HG03196 (cell line): ENCODE measurements at regions not wholly inside any gene's neighbourhood (a gene's known extent, or its start where the extent isn't known, plus 50 kb on each side); places are given as distances from the start of the nearest gene placed in this dataset.
"Not testable (repeated sequence)": the region's sequence is repeated elsewhere in the genome, so short reads cannot be mapped to it uniquely, and the experiment has no call there.

Experiments
- ATAC-seq: cut with Tn5 transposase; IDR thresholded peaks from one replicate; pipeline ENCODE4 v1.9.1; 2021; ENCODE audit not compliant: unreplicated experiment

- ATAC-seq, result no peak
These were observed 57.1 kb downstream of the ADCYAP1 start for GRCh38 chr18:961644-962355.

DNA sequence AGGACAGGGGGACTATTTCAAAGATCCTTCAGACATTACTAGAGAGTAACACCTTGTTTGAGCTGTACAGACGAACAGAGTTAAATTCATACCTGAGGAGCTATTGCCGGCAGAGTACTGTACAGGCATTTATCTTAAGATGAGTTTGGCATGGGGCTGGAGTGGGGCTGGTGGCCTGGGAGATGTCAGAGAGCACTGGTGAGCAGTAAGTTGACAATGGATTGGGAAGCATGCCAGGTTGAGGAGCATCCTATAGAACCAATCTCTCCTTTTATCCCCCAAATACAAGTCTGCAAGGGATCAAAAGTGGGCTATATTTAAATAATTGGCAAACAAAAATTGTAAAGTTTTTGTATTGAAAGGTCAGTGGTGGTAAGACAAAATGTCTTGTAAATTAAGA is 58.6 kb downstream of the ADCYAP1 start:
- no peak for ATAC-seq

GRCh38 chr18:965921-966758 is 61.5 kb downstream of the ADCYAP1 start:
- no peak for ATAC-seq

GRCh38 chr18:966759-967576 is 62.3 kb downstream of the ADCYAP1 start:
- ATAC-seq, result no peak

DNA sequence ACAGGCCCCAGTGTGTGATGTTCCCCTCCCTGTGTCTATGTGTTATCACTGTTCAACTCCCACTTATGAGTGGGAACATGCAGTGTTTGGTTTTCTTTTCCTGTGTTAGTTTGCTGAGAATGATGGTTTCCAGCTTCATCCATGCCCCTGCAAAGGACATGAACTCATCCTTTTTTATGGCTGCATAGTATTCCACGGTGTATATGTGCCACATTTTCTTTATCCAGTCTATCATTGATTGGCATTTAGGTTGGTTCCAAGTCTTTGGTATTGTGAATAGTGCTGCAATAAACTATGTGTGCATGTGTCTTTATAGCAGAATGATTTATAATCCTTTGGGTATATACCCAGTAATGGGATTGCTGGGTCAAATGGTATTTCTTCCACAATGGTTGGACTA is 64.2 kb downstream of the ADCYAP1 start:
- not testable (repeated sequence) for ATAC-seq

DNA sequence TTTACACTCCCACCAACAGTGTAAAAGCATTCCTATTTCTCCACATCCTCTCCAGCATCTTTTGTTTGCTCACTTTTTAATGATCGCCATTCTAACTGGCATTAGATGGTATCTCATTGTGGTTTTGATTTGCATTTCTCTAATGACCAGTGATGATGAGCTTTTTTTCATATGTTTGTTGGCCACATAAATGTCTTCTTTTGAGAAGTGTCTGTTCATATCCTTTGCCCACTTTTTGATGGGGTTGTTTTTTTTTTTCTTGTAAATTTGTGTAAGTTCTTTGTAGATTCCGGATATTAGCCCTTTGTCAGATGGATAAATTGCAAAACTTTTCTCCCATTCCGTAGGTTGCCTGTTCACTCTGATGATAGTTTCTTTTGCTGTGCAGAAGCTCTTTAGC is 64.6 kb downstream of the ADCYAP1 start:
- ATAC-seq, result not testable (repeated sequence)

DNA sequence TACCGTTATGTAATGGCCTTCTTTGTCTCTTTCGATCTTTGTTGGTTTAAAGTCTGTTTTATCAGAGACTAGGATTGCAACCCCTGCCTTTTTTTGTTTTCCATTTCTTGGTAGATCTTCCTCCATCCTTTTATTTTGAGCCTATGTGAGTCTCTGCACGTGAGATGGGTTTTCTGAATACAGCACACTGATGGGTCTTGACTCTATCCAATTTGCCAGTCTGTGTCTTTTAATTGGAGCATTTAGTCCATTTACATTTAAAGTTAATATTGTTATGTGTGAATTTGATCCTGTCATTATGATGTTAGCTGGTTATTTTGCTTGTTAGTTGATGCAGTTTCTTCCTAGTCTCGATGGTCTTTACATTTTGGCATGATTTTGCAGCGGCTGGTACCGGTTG is 69.9 kb downstream of the ADCYAP1 start:
- ATAC-seq, result not testable (repeated sequence)

- not testable (repeated sequence) for ATAC-seq
These were observed 71.9 kb downstream of the ADCYAP1 start for GRCh38 chr18:976393-977128.

DNA sequence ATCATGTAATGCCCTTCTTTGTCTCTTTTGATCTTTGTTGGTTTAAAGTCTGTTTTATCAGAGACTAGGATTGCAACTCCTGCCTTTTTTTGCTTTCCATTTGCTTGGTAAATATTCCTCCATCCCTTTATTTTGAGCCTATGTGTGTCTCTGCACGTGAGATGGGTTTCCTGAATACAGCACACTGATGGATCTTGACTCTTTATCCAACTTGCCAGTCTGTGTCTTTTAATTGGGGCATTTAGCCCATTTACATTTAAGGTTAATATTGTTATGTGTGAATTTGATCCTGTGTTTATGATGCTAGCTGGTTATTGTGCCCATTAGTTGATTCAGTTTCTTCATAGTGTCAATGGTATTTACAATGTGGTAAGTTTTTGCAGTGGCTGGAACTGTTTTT is 72.7 kb downstream of the ADCYAP1 start:
- ATAC-seq, result not testable (repeated sequence)

DNA sequence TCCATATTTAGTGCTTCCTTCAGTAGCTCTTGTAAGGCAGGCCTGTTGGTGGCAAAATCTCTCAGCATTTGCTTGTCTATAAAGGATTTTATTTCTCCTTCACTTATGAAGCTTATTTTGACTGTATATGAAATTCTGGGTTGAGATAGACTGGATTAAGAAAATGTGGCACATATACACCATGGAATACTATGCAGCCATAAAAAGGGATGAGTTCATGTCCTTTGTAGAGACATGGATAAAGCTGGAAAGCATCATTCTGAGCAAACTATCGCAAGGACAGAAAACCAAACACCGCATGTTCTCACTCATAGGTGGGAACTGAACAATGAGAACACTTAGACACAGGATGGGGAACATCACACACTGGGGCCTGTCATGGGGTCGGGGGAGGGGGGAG is 73.1 kb downstream of the ADCYAP1 start:
- ATAC-seq, result not testable (repeated sequence)

- ATAC-seq, result no peak
These were observed 75.9 kb downstream of the ADCYAP1 start for GRCh38 chr18:980586-980985.

DNA sequence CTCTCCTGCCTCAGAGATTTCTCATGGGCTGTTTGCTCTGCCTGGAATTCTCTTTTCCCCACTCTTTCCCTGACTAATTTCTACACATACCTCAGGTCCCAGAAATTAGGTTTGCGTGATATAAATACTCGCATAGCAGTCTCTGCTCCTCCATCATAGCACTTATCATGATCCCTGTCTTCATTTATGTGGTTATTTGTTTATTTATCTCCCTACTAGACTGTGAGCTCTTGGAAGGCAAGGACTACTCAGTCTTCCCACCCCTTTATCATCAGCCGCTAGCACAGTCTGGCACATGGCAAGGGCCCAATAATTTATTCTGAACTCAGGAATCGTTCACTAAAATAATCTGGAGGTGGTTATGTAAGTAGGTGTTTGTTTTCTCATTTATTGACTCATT is 79.3 kb downstream of the ADCYAP1 start:
- no peak for ATAC-seq

DNA sequence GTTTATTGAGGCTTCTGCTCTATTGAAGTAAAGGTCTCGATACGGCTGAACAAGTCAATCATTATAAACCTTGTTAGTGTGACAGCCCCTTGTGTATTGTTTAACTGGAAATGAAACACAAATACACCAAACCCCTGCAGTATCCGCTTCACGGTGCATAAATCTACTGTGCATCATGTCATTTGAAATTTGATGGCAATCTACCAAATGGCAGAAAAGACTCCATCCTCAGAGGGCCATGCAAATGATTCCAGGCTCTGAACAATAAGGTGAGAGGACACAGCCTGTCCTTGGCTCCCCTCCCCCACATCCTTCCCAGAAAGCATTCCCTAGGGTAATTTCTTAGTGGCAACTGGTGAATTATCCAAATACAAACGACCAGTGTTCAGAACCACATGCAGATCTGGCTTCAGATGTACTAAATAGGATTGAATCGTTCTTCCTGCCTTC is 80.6 kb downstream of the ADCYAP1 start:
- ATAC-seq, result no peak

GRCh38 chr18:986051-986450 is 81.4 kb downstream of the ADCYAP1 start:
- no peak for ATAC-seq

- no peak for ATAC-seq
These were observed 81.9 kb downstream of the ADCYAP1 start for GRCh38 chr18:986552-986951.

DNA sequence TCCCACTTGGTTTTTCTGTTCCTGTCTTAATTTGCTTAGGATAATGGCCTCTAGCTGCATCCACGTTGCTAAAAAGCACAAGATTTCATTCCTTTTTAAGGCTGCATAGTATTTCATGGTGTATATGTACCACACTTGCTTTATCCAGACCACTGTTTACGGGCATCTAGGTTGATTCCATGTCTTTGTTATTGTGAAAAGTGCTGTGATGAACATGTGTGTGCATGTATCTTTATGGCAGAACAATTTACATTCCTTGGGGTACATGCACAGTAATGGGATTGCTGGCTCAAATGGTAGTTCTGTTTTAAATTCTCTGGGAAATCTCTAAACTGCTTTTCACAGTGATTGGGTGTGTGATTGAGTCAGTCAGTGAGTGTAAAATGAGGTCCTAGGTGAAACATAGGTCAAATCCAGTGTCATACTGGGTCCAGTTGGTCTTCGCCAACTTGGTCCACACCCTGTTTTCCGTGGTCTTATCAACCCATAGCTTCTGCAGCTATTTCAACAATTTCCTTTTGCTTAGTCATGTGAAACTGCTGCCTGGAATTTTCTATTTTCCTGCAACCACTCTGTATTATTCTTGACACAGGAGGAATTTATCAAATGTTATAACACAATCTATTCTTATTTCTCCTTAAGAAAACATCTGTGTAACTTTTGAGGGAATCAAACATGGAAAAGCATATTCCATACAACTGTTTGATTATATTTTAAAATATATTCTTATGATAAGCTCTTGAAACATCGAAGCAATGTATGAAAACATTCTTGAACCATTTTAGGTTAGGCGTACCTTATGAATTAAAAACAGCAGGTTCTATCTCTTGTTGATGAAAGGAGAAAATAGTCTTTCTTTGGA is 82.9 kb downstream of the ADCYAP1 start:
- no peak for ATAC-seq

DNA sequence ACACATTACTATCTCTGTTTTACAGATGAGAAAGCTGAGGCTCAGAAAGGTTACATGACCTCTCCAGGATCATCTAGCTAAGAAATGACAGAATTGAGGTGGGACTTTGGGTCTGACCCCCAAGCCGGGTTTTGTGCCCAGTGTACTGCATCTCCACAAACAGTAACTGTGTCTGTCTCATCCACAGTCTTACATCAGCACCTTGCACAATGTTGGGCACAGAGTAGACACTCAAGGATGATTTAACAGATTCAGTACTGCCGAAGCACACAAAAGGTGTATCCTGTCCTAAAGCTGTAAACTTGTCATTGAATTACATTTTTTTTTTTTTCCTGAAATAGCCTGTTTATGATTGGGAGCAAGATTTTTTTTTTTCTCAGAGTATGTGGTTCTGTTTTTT is 84.8 kb downstream of the ADCYAP1 start:
- ATAC-seq, result no peak

DNA sequence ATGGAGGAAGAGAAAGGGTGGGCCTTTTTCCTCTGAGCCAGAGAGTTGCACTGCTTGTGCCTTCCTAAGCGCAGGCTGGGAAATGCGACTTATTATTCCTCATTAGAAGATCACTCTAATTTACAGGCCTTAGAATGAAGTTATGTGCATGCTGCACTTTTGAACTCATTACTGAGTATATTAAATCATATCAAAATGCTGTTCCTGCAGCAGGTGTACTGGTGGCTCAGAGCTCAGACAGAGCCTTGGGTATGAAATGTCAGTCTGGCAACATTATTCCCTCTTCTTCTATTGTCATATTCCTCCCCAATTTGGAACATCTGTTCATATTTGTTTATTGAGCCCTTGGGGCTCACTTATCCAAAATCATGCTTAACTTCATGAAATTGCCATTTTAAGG is 85.5 kb downstream of the ADCYAP1 start:
- ATAC-seq, result no peak

DNA sequence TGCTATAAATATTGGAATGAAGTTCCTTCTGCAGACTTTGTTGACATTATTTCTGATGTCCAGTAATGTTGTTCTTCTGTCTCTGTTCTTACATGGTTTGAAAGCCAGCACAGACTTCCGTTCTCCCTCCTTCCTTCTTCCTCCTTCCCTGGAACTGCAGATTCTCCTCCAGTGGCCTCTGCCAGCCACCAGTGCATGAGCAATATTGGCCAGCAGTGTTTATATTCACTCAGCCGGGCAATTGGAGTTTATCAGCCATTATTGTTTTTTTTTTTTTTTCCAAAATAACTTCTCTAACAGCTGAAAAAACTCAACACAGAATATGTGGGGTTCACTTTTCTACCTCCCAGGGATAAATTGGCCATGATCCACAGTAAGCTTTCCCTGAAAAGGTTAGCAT is 86.8 kb downstream of the ADCYAP1 start:
- no peak for ATAC-seq

DNA sequence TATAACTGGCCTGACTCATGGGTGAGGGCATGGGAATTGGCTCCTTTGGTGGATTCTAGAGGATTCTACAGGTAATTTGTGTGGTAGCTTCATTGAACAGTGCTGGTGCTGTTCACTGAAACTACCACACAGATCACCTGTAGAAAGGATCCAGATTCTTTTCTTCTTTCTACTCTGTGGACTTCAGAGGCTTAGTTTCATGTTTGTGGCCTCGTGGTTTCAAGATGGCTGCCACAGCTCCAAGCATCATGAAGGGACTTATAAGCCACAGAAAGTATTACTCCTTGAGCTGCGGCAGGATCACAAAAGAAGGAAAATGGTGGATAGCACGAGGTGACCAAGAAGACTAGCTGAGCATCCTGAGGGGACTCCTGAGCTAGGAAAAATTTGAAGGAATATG is 88.9 kb downstream of the ADCYAP1 start:
- no peak for ATAC-seq
